Embryonic facial prominence (tissue), 1 donor: ENCODE measurements at regions not wholly inside any gene's neighbourhood (a gene's known extent, or its start where the extent isn't known, plus 50 kb on each side); places are given as distances from the start of the nearest gene placed in this dataset.
"Not testable (repeated sequence)": the region's sequence is repeated elsewhere in the genome, so short reads cannot be mapped to it uniquely, and the experiment has no call there.

ENCODE experiments used
- DNase-seq: peaks from one replicate; pipeline ENCODE4 v3.0.0-alpha.2; 2016; ENCODE audit errors: extremely low spot score

DNA sequence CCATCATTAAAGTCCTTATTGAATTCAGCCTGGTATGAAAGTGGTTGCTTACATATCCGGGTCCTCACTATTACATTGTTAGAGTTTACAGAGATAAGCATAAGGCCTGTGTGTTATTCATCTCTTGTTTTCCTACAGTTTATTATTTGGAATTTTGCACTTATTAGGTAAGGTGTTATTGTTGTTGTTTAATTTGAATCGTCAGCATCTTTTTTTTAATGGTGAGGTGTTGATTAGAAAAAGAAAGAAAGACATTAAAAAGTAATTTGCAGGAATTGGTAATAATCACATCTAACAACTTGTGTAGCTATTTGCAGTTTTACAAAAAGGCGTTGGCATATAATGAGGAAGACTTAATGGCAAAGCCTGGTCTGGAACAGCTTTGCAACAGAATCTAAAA, 158.6 kb downstream of the SAMD5 start:
- DNase-seq: no peak

DNA sequence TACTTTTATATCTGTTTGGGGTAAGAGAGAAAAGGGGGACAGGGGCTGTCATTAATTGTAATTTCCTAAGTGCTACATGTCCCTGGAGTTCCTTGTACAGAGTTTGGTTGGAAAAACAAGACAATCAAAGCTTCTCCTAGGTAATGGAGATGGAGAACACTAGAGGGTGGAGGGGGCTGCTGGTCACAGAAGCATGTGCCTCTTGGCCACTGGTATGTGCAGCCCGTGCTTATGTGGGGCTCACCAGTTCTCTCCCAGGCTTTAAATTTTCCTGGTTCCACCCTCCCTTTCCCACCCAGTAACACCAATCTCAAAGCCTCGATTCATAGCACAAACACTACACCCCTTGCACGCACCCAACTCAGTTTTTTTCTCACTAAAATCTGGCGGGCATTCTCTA, 165.6 kb downstream of the SAMD5 start:
- no peak for DNase-seq

DNA sequence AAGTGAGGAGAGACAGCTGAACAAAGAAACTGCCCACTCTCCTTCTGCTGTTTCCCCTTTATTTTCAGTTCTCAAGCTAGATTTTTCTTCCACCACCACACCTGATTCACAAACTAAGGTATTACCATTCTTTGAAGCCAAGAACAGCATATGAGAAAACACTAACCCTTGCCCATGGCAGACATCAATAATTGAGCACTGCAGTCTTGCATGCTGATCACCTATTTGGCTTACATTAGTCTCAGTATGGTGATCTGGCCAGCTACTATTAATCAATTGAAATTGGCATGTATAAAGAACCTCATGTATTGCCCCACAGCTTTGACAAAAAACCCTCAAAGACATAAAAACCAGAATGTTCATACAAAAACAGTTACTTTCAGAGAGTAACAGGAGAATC, 166.3 kb downstream of the SAMD5 start:
- no peak for DNase-seq

DNA sequence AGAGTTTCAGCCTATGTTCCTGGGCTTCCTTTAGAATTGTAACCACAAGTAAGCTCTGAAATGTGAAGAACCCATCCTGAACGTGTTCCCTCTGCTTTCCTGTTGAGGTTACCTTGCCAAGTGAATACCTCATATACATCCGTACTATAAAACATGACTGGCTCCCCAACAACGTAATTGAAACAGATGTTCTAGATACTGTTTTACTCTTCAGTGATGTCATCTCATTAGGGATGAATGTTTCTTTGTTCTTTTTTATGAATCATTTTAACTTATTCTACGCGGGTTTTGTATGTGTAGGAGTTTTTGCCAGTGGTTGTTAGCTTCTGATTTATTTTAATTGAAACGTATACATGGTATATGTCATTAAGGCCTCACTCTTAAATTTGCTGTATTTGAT, 166.8 kb downstream of the SAMD5 start:
- peak; percentile 24 for DNase-seq

GRCh38 chr6:147676495-147677199, 168.2 kb downstream of the SAMD5 start:
- no peak for DNase-seq

DNA sequence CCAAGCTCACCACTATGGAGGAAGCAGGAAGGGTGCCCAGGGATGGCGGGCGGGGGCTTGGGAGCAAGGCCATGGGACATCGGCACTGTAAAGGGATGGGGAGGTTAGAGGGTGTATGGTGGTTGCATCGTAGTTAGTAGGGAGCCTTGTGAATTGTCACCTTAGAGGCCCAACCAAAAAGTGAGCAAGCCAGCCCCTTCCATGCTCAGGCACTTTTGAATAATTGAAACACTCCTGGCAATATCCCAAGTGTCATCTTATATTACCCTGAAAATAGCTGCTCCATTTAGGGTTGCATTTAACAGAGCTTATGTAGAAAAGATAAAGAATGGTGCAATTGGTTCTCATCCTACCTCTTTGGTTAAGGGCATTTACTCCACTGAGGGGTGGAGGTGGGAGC, 169.2 kb downstream of the SAMD5 start:
- DNase-seq: no peak

DNA sequence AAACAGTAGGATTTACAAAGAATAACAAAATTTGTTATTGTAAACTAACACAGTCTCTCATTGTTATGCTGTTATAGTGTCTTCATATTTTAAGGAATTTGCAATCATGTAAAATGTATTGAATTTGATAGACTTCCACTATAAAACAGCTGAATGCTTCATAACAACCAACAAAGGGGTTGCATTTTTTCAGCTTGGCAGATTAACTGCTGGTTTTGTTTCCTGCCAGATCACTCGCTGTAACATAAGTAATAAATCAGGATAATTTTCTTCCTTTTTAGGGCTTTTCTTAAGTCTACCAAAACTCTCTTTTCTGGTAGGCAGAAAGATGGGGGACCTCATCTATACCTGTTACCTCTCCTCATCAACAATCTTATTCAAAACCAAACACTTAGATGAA, 169.8 kb downstream of the SAMD5 start:
- DNase-seq: no peak

DNA sequence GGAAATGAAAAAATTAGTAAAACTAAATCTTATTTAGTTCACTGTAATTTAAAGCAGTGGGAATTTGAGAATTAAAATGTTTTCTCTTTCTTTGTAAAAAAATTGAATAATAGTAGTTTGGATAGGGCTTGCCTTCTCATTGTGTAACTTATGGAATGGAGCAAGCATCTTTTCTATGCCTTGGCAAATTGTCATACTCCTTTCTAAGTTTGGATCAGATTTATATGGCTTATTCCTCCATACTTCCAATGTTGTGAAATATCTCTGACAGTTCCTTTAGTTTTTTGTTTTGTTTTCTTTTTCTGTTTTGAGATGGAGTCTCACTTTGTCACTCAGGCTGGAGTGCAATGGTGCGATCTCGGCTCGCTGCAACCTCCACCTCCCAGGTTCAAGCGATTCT, 176.4 kb downstream of the SAMD5 start:
- DNase-seq: no peak

GRCh38 chr6:147689398-147689797, 180.9 kb downstream of the SAMD5 start:
- no peak for DNase-seq

DNA sequence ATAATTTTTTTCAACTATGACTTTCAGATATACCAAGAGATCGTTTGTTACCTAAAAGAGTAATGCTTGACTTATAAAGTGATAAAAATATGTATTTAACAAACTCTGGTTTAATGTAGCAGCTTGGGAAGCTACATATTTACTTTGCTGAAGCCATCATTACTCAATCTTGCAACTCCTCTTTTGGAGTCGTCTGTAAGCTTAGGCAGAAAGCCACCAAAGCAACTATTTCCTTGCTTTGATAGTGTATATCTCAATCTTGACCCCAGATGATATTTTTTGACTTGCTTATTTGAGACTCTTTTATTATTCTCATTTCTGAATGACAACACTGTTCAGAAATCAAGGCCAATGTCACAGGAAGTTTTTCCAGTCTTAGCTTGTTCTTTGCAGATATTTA, 183.0 kb downstream of the SAMD5 start:
- DNase-seq: no peak

DNA sequence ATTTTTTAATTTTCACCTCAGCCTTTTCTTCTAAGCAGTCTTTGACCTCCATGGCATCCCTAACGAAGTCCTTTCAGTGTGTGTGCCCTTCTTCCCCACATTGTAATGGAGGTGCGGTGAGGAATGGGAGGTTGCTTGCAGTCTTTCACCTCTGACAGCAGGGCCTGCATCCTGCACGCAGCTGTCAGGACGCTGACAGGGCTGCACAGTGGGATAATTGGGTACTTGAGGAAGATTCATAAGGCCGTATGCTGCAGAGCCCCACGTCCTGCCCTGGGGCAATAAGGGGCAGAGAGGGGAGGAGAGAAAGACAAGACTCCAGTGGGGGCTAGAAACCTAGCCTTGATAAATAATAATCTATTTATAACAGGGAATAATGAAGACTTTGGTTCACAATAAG, 184.7 kb downstream of the SAMD5 start:
- no peak for DNase-seq

- DNase-seq: not testable (repeated sequence)
These were observed 186.1 kb downstream of the SAMD5 start for GRCh38 chr6:147694556-147694955.

- no peak for DNase-seq
These were observed 187.3 kb downstream of the SAMD5 start for GRCh38 chr6:147695819-147696218.

GRCh38 chr6:147699140-147699539, 190.7 kb downstream of the SAMD5 start:
- DNase-seq: no peak

DNA sequence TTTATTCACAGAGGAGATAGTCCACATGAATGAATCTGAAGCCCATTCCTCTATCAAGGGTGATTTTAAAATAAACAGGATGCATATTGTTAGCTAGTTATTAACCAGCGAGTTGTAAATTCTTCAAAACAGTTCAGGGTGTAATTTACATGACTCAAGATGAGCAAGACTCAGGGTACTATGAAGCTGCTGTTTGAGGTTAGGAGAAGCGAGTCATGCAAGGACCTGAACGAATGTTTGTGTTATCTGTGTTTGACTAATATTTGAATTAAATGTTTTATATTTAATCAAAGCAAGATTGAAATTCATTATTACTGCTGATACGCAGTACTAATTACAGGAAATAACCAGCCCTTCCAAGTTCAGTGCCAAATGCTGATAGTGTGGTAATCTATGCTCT, 191.1 kb downstream of the SAMD5 start:
- DNase-seq: no peak

DNA sequence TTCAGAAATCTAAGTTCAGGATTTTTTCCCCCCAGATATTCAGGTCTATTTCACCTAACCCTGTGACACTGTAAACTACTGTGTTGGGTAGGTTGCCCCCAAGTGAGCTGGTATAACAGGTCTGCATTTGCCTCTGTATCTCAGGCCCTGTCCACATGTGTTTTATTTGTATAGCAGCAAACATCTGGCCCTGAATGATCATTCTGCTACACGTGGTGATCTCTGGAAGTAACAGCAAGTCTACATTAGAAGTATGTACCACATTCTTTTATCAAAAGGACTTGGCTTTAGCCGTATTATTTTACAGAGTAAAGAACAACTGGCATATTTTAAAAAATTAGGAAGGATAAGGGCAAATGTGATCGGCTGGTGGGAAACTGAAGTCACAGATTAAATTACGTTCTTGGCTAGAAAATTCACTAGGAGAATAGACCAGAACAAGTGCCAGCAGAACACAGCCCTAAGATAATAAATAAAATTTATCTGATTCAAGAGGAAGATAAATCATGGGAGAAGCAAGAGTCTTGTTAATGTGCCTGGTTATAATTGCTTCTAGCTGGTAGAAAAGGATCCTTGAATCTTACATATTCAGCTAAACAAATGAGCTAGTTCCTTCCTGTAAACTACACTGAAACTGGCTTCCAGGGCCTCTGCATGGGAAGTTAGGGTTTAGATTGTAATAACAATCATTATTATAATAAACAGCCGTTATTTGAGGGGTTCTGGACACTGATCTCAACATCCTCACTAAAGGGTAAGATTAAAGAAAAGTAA, 192.1 kb downstream of the SAMD5 start:
- no peak for DNase-seq

- no peak for DNase-seq
These were observed 196.2 kb downstream of the SAMD5 start for GRCh38 chr6:147704691-147705090.

- DNase-seq: no peak
These were observed 199.0 kb downstream of the SAMD5 start for GRCh38 chr6:147707524-147707923.

DNA sequence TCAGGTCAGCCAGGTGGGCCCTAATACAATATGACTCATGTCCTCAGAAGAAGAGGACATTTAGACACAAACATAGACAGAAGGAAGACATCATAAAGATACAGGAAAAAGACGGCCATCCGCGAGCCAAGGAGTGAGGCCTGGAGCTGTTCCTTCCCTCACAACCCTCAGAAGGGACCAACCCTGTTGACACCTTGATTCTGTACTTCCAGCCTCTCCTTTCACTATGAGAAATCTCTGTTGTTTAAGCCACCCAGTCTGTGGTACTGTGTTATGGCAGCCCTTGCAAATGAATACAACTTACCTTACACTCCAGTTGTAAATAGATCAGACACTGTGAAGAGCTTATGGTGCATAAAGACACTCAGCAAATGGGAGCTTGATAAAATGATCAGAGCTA, 199.7 kb downstream of the SAMD5 start:
- DNase-seq: no peak

GRCh38 chr6:147709396-147710272, 201.1 kb downstream of the SAMD5 start:
- DNase-seq: no peak

DNA sequence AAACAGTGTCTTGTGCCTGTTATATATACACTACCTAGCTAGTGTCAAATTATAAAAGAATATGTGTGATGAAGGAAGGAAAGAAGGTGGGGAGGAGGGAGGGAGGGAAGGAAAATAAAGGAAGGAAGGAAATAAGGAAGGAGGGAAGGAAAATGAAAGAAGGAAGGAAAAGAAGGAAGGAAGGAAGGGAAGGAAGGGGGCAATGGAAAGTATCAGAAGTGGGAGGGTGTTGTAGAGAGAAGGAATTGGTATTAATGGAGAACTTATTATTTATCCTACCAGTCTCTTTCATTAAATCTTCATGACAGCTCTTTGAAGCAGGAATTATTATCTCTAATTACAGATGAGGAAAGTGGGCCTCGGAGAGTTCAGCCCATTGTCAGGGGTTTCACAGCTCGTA, 202.4 kb downstream of the SAMD5 start:
- DNase-seq: no peak

GRCh38 chr6:147711476-147711875, 203.0 kb downstream of the SAMD5 start:
- DNase-seq: no peak

GRCh38 chr6:147712841-147713240, 204.4 kb downstream of the SAMD5 start:
- no peak for DNase-seq
